Sciatic nerve (tissue), 2 donors: ENCODE measurements at regions not wholly inside any gene's neighbourhood (a gene's known extent, or its start where the extent isn't known, plus 50 kb on each side); places are given as distances from the start of the nearest gene placed in this dataset.

Experiments used
- ATAC-seq: fragments of 200-7000 bp; cut with Tn5 transposase; one replicate; pipeline ENCODE4 v1.9.1; 2020; ENCODE audit warnings: mild to moderate bottlenecking, moderate library complexity
- DNase-seq: peaks from one replicate; pipeline ENCODE4 v3.0.0-alpha.2; 2020; ENCODE audit warnings: low spot score
- intact Hi-C: fragments of 100-400 bp; cut with DNase I; formaldehyde crosslinking; loops from one replicate; pipeline ENCODE4 v1.14.2; 2022
- donor health status: DM: no; HTN: no; CAD: no.
- donor health status: DM: no; HTN: no; CAD: no.

DNA sequence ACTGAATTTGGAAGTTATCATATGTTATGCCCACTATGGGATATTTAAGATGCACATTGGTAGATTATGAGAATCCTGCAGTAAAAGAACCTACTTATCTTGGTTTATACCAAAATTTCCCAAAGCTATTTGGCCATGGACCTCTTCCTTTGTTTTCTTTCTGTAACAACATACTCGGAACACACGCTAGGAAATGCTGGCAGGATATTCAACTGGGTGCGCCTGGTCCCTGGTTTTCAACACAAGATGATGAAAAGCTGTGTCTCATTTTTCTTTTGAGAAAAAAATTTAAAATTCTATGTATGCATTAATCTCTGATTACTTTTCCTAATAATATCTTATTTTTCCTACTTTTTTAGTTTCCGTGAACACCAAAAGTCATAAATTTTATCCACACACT is 128.5 kb upstream of the NRP1 start:
- intact Hi-C loops: no loop called here
- DNase-seq: no peak
- ATAC-seq: no peak

DNA sequence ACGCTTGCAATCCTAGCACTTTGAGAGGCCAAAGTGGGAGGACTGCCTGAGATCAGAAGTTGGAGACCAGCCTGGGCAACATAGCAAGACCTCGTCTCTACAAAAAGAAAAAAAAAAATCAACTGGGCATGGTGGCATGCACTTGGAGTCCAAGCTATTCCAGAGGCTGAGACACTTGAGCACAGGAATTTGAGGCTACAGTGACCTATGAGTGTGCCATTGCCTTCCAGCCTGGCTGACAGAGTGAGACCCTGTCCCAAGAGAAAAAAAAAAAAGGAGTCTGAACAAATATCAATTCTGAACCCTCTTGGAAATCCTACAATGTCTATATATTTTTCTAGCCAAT is 126.8 kb upstream of the NRP1 start:
- DNase-seq (no peak), ATAC-seq (no peak)
- intact Hi-C loops: no loop called here

DNA sequence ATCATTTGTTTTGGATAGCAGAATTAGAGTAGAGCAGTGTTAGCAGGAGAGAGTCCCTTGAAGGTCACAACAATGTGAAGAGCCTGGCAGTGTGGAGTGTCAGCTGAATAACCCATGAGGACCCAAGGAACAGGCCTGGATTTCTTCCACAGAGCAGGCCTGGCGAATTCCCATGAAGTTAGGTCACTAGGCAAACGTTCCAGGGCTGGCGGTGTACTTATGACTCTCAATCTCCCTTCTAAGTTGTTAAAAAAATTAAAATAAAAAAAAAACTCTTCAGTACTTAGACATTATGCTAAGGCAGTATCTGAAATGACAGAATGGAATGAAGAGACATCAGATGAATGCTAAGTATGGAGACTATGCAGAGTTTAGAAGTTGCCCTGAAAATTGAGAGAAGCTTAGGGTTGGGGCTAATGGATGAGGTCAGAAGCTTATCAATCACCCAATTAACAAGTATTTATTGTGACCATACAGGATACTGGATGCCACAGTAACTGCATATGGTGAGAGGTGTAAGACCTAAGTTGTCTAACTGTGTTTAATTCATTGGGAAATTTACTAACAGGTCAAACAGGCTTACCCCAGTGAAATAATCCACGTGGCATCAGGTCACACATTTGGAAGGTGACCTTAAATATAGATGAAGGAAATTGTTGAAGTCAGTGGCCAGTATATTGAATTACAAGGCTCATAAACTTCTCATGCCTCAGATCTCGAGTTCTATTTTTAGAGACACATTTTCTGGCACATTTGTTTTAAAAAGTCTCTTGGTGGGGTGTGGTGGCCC is 126.2 kb upstream of the NRP1 start:
- intact Hi-C loops: no loop called here
- ATAC-seq: peak; percentile 76
- no peak for DNase-seq

DNA sequence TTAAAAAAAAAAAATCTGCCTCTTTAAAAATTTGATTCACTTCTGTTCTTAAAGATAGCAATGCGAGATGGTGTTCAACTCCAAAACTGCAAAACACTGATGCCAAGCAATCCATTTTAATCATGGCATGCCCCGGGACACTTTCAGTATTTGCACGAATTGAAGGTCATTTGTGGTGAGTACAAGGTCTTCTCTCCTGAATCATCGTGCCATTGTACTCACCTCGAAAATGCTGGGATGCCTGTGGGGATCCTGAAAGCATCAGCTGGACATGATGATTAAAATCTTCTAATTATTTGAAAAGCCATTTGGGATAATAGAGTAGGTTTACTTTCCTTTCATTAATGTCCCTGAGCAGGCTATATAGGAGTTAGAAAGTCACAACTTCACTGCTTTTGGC is 125.1 kb upstream of the NRP1 start:
- intact Hi-C loops: no loop called here
- ATAC-seq (no peak), DNase-seq (no peak)

GRCh38 chr10:33455029-33455428 is 120.6 kb upstream of the NRP1 start:
- intact Hi-C loops: no loop called here
- ATAC-seq: no peak
- DNase-seq: no peak

GRCh38 chr10:33454554-33454953 is 120.1 kb upstream of the NRP1 start:
- intact Hi-C loops: no loop called here
- no peak for ATAC-seq
- no peak for DNase-seq

GRCh38 chr10:33453081-33454025 is 118.9 kb upstream of the NRP1 start:
- DNase-seq (no peak), ATAC-seq (no peak)
- intact Hi-C loops: no loop called here

DNA sequence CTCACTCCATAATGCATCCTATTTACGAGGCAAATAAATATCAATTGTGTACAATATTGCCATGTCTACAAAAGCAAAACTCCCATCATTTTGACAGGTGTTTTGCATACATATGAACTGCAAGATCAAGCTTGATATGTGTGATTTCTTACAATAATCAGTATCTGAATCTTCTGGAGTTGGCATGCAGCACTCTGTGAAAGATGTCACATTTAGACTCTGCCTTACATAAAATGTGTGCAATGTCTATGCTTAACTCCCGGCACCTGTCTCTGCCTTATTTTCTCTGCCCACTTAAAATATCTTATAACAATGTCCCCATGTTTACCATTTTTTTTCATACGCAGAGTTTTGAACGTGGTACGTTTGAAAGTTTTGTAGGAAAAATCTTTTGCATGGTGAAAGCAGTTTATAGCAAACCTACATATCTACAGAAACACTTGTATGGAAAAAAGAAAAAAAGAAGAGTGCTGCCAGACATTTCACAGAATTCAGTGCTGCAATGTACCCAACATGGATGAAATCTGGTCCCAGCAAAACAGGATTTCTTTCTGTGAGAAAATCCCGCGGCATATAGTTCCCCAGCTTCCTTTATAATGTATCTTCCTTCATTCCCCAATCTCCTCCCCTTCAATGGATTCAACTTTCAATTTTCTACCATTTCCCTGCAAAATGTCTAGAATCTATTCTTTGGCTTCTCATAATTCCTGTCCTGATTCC is 114.1 kb upstream of the NRP1 start:
- DNase-seq (no peak), ATAC-seq (no peak)
- intact Hi-C loops: no loop called here

DNA sequence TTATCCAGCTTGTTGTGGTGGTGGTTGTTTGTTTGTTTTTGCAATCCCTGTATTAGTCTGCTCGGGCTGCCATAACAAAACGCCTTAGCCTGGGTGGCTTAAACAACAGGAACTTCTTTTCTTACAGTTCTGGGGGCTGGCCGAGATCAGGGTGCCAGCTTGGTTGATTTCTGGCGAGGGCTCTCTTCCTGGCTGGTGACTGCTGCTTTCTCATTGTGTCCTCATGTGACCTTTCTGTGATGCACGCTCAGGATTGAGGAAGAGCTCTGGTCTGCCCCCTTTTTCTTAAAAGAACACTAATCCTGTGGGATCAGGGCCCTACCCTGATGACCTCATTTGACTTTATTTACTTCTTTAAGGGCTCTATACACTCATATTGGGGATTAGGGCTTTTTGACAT is 107.1 kb upstream of the NRP1 start:
- no peak for DNase-seq
- intact Hi-C loops: no loop called here
- no peak for ATAC-seq

DNA sequence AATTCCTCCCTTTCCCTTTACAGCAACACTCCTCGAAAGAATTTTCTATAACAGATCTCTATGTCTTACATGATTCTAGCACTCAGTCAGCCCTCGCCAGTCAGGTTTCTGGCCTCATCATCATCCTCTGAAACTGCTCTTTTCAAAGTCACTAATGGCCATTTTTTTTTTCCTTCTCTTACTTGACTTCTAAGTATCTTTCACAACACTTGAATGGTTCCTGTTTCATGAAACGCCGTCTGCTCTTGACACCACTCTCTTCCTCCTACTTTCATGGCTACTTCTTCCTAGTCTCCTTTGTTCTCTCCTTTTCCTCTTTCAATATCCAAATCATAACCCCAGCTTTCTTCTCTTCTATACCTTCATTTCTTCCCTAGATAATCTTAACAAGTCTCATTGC is 100.5 kb upstream of the NRP1 start:
- ATAC-seq (no peak), DNase-seq (no peak)
- intact Hi-C loops: no loop called here

DNA sequence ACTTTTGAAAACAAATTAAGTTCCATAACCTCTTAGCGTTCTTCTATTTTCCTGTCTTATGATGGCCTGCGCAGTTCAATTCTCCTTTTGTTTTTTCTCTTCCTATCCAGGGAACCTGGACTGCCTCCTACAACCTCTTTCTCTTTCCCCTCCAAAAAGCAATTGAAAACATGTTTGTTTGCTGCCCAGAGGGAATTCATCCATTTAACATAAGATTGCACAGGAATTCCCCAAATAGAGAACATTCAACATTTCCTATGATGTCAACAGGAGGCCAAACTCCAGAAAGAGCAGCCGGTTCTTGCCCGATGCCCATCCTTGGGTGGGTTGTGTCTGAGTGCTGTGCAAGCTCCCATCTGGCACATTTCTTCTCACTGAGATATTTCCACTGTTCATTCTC is 94.2 kb upstream of the NRP1 start:
- intact Hi-C loops: no loop called here
- no peak for DNase-seq
- ATAC-seq: peak; percentile 55

DNA sequence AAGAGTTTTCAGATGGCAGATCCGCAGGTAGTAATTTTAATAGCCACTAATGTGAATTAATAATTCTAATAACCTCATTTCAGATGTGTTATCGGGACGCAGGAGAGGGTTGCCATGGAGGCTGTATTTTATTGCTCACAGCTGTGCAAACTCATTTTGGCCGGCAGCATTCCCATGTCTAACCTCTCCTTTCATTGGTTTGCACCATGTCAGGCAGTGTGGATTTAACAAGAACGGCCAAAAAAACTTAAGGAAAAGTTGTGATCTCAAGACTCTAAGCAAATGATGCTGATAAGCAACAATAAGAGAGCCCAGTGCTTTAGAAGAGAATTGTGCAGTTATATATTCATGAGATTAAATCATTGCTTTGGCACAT is 88.7 kb upstream of the NRP1 start:
- DNase-seq (no peak), ATAC-seq (peak; percentile 96)
- intact Hi-C loops: no loop called here

- ATAC-seq: peak; percentile 63
- intact Hi-C loops: no loop called here
- no peak for DNase-seq
Measured at GRCh38 chr10:33422471-33423153, 88.1 kb upstream of the NRP1 start.

- intact Hi-C loops: no loop called here
- no peak for DNase-seq
Measured at GRCh38 chr10:33421789-33422462, 87.5 kb upstream of the NRP1 start.

DNA sequence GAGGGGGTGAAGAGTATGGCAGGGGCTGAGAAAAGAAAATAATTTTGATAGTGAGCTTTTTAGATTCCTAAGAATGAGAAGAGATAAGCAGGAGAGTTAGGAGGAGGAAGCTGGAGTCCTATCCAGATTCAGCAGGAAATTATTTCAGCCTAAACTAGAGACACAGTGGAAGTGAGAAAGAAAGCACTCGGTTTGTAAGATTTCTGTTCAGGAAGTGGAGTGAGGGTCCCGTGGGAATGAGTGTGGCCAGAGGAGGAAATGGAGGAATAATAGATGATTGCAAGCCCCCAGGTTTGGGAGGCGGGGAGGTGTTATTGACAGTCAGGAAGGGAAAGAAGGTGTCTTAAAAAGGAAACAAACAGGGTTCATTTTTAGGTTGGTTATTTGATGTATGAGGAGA is 84.8 kb upstream of the NRP1 start:
- intact Hi-C loops: no loop called here
- DNase-seq (no peak), ATAC-seq (no peak)

More at GRCh38 chr10:33421789-33422462, 87.5 kb upstream of the NRP1 start:
- peak; percentile 81 for ATAC-seq

DNA sequence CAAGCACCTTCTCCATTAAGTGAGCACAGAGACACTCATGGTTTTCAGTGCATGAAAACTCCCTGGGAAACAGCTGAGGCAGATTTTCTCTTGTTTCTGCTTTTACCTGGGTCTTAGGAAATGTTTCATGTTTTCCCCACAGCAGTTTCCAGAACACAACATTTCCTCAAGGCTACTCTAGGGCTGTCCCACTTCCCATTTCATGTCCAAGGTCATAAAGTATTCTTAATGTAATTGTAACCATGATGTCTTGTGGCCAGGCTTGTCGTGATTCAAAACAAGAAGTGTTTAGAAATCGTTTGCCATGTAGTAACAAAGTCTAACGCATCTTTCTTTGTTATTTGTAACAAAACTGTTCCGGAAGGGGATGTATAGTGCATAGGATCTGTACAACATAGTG is 83.8 kb upstream of the NRP1 start:
- ATAC-seq (no peak), DNase-seq (no peak)
- intact Hi-C loops: no loop called here

DNA sequence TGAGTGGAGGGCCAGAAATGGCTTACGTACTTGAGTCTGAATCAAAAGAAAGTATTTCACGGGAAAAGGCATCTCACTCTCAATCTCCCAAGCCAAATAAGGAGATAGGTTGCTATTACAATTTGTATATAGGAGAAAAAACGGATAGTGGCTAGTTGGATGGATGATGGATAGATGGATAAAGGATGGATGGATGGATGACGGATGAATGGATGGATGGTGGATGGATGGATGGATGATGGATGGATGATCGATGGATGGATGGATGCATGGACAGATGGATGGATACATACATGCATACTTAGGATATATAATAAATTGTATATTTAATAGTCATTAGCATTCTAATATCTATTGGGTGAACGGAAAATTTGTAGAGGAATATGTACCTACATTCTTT is 82.2 kb upstream of the NRP1 start:
- DNase-seq (no peak), ATAC-seq (no peak)
- intact Hi-C loops: no loop called here

DNA sequence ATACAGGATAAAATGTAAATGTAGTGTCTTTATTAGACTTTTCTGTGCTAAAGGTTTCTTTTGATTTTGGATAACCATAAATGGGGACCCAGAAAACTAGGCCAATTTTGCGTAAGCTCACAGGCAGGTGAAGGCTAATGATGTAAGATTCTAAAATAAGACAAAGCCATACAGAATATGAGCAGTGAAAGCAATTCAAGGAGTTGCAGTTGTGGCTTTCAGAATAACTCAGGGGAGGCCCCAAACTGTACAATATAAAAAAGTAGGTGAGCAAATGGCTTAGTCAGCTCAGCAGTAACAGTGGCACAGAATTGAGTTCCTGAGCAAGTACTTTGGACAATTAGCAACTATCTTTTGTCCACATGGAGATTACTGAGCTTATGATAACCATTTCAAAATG is 81.7 kb upstream of the NRP1 start:
- DNase-seq: no peak
- no peak for ATAC-seq
- intact Hi-C loops: no loop called here

- intact Hi-C loops: no loop called here
- ATAC-seq (no peak), DNase-seq (no peak)
Measured at GRCh38 chr10:33414841-33415240, 80.4 kb upstream of the NRP1 start.
